ENCODE measurements at regions not wholly inside any gene's neighbourhood (a gene's known extent, or its start where the extent isn't known, plus 50 kb on each side); places are given as distances from the start of the nearest gene placed in this dataset.

DNA sequence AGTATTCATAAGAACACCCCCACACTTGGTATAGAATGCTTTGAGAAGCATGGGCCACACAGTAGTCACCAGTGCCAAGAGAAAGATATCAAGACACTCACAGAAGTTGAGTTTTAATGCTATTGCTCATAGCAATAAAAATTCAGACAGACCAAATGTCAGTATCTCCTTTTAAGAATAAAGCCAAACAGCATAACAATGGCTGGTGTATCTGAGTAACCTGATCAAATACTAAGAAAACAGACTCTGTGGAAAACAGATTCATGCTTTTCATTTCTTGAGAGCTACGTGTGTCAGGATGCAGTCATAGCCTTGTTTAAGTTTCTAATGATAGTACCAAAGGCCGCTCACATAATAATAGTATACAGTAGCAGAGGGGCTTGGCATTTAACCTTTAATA is 778.5 kb downstream of the MECOM start:
- no peak for DNase-seq

DNA sequence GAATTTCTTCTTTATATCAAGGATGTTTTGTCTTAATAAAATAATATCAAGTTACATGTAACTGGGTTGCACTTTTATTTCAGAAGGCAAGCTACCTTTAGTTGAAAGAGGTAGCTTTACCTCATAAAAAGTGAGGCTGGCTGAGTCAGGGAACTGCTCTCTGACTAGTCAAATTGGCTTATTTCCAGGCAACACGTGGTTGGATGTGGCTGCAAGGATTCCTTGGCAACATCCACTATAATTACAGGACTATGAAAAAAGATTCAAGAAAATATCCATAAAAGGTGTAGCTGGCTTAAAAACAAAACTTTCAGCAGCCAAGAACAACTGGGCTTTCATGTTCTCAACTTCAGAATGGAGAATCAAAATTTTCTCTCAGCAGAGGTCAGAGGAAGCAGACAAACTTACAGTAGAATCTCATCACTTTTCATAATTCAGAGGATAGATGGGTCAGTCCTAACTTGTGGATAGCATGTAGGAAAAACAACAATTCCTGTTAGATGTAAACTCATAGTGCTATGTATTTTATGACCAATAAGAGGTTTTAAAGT is 779.1 kb downstream of the MECOM start:
- DNase-seq, result peak; percentile 69 to 80

DNA sequence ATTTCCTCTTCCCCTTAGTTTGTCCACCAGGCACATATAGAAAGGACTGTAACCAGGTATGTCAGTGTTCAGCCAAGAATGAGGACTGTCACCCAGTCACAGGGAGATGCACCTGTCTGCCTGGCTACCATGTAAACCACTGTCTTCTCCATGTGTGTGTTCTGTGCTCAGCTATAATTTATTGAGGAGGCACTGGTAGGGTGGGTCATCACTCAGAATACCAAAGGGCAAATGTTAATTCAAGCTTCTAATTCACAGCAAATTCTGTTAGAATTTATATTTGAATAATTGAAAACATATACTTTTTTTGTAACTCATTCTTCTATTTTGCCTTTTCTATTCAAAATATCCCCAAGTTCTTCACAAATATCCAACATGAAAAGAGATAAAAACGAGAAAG is 780.4 kb downstream of the MECOM start:
- DNase-seq, result no peak

DNA sequence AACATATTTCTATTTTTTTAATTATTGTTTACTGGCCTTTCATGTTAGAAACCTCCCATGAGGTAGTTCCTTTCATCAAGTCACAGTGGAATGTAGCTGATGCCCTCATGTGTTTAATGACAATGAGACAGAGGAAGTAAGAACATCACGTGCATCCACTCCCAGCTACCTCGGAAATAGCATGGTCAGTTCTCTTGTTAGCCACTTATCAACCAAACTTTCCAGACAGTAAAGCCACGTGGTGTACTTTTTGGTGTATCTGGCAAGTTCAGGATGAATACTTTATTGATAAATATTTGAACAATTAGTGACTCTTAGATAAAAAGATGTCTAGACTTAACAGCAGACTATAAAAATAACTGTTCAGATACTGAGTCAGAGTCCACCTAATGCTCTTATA is 781.7 kb downstream of the MECOM start:
- no peak for DNase-seq

- no peak for DNase-seq
These were observed 782.9 kb upstream of the GOLIM4 start for GRCh38 chr3:168878655-168879054.

DNA sequence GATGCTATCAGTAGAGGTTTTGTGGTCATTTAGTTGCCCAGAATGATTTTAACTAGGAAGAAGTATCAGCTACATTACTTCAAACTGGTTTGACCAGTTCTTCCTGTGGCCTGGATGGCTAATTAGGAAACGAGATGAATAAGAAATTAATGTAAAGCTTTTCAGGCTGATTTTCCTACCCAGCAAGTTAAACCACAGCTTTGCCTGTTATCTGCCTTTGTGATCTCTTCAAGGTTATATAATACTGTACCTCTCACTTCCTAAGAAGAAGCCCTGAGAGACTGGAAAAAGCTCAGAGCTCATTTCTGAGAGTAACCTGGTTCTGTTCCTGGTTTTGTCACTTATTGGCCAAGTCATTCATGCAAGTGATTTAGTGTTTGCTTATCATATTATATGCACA is 782.2 kb upstream of the GOLIM4 start:
- DNase-seq, result no peak

DNA sequence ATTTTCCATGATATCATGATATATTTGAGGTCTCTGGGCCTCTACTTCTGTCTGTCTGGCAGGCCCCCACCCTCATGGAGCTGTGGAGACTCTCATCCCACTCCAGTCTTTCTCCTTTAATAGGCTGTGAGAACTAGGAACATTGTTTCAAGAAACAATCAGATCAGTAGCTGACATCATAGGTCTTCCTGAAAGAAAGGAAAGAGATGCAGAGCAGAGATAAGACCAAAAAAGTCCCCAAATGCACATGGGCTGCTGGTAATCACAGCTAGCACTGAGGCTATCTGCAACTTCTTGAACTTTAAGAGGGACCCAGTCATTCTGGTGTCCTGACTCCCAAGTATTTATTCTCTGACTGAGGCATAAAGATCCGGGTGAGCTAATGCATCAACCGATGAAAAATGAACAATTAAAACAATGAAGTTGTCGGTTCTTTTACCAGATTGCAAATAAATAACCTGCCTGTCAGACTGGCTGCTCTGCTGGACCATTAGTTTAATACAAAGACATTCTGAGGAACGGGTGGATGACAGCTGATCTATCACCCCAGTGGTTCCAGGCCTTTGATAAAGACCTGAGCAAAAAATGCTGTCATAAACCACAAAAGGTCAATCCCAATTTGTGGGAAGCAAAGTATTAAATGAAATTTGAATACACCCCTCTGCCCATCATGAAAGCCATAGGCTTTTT is 780.8 kb upstream of the GOLIM4 start:
- DNase-seq, result no peak

DNA sequence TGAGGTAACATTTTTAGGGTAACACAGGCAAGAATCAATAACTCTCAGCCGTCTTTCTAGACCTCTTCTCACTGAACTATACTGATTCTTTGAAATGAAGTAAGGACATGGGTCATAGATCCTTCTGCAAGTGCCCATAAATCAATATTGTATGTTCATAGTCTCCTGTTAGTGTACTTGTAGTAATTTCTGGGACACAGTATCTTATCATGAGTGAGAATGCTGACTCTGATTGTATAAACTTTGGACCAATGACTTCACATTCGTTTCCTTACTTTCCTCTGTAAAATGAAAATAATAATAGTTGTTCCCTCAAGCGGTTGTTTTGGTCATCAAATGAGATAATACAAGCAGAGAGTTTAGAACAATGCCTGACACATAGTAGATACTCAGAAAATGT is 777.1 kb upstream of the GOLIM4 start:
- DNase-seq, result no peak

GRCh38 chr3:168870892-168871291 is 775.2 kb upstream of the GOLIM4 start:
- no peak for DNase-seq

GRCh38 chr3:168865022-168865551 is 769.4 kb upstream of the GOLIM4 start:
- DNase-seq, result peak in 1 of 2 experiments; percentile 46

- no peak for DNase-seq
These were observed 768.6 kb upstream of the GOLIM4 start for GRCh38 chr3:168864107-168865021.

DNA sequence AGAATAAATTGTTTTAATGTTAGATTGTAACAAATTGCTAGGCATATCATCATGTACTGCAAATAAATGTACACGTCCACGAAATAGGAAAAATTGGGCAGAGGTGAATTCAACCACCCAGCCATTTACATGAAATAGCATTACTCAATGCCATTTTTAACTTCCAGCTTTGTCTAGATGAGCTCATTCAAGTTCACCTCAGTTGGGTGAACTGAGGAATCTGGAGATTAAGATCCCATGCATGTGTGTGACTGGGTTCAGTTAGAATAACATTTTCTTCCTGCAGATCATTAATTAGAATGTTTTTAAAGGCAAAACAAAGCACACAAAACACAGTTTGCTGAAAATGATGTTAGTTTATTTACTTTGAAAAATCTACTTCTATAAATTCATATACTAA is 767.8 kb upstream of the GOLIM4 start:
- no peak for DNase-seq

DNA sequence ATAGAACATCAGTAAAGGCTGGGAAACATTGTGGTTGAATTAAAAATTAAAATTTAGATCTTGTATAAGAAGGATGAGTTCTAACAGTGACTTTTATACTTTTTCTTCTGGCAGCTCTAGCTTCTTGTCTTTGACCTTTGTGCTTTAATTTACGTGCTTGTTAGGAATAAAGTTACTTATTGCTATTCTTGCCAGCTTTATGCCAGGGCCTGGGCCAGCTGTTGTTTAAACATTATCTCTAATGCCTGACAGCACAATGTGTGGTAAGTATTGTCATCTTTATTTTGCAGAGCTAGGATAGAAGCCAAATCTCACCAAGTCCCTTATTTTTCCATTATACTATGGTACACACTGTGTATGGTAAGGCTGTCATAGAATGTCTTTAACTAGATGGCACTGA is 766.7 kb upstream of the GOLIM4 start:
- DNase-seq, result no peak

DNA sequence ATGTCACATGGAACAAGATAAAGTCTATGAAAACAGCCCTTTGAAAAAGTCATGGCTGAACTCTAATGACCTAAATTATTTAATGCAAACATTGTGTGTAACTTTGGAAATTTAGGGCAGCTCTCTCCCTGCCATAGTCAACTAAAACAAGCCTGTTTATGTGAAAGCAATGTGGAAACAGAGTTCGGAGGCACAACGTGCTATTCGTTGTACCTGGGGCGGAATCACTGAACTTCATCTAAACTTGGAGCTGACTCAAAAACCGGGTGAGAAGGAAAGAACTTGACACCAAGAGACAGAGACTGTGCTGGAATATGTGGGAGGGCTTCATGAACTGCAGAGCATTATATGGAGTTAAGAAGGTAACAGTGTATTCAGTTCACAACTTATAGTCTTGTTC is 764.9 kb upstream of the GOLIM4 start:
- no peak for DNase-seq

- no peak for DNase-seq
These were observed 764.3 kb upstream of the GOLIM4 start for GRCh38 chr3:168860028-168860427.

- no peak for DNase-seq
These were observed 763.9 kb upstream of the GOLIM4 start for GRCh38 chr3:168859574-168859973.

GRCh38 chr3:168859143-168859542 is 763.4 kb upstream of the GOLIM4 start:
- no peak for DNase-seq

GRCh38 chr3:168858327-168858726 is 762.6 kb upstream of the GOLIM4 start:
- DNase-seq, result no peak

- DNase-seq, result no peak
These were observed 754.4 kb upstream of the GOLIM4 start for GRCh38 chr3:168850109-168850508.

GRCh38 chr3:168847291-168847883 is 751.7 kb upstream of the GOLIM4 start:
- peak; percentile 56 to 73 for DNase-seq

DNA sequence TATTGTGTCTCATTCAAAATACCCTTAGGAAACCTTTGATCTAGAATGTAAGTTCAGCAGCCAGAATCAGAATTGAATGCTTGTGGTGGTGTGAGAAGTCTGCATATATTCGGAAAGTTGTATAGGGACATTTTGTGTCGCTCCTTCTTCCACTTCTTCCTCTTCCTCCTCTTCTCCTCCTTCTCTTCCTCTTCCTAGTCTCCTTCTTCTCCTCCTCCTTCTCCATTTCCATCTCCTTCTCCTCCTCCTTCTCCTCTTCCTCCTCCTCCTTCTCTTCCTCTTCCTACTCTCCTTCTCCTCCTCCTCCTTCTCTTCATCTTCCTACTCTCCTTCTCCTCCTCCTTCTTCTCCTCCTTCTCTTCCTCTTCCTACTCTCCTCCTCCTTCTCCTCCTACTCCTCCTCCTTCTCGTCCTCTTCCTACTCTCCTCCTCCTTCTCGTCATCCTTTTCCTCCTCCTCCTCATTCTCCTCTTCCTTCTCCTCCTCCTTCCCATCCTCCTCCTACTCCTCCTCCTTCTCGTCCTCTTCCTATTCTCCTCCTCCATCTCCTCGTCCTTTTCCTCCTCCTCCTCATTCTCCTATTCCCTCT is 749.3 kb upstream of the GOLIM4 start:
- DNase-seq, result no peak

- no peak for DNase-seq
These were observed 748.7 kb upstream of the GOLIM4 start for GRCh38 chr3:168844472-168844871.

DNA sequence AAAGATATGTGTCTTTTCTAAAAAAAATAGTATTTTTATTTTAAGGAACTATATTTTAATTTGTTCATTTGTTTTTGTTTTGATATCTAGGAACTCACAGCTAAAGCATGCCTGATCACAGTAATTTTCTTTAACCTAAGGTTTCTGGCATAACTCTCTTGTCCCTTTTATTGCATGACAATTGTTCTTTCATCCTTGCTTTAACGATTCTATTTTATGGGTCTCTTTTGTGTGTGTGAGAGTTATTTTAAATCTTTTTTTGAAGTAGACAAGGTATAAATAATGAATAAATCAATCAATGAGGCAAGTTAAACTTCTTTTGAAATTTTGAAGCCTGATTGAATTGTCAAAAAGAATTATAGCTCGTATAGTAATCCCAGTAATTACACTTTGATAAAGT is 747.8 kb upstream of the GOLIM4 start:
- no peak for DNase-seq
